ENCODE measurements at regions not wholly inside any gene's neighbourhood (a gene's known extent, or its start where the extent isn't known, plus 50 kb on each side); places are given as distances from the start of the nearest gene placed in this dataset.

DNA sequence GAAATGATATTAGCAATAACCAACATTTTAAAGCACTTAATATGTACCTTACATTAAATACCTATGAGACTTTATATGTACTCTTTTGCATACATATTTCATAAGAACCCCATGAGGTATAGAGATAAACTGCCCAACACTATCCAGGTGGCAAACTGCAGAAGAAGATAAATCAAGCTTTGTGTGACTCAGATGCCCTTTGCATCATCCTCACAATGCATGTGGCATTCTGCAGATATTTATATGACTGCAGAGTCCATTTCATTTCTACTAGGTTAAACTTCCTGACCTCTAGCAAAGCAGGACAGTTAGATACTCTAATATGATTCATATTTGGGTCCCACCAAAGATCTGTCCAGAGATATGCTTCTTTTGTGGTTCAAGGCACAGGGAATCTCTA, 85.6 kb upstream of the RASGEF1B start:
- TF ChIP-seq, protein P1, sequence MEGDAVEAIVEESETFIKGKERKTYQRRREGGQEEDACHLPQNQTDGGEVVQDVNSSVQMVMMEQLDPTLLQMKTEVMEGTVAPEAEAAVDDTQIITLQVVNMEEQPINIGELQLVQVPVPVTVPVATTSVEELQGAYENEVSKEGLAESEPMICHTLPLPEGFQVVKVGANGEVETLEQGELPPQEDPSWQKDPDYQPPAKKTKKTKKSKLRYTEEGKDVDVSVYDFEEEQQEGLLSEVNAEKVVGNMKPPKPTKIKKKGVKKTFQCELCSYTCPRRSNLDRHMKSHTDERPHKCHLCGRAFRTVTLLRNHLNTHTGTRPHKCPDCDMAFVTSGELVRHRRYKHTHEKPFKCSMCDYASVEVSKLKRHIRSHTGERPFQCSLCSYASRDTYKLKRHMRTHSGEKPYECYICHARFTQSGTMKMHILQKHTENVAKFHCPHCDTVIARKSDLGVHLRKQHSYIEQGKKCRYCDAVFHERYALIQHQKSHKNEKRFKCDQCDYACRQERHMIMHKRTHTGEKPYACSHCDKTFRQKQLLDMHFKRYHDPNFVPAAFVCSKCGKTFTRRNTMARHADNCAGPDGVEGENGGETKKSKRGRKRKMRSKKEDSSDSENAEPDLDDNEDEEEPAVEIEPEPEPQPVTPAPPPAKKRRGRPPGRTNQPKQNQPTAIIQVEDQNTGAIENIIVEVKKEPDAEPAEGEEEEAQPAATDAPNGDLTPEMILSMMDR (IDR thresholded peaks at IDR 0.05; ENCODE audit: control extremely low read depth in 1 of 3, insufficient read depth in 1 of 3, low read depth in 1 of 3, low read length in 3 of 3) = no peak
- TF ChIP-seq RNF2 (IDR thresholded peaks at IDR 0.05; ENCODE audit: borderline replicate concordance, low read depth, low read length, missing control alignments, poor library complexity, severe bottlenecking) = no peak

Data from H1 (cell line).